ENCODE measurements at regions not wholly inside any gene's neighbourhood (a gene's known extent, or its start where the extent isn't known, plus 50 kb on each side); places are given as distances from the start of the nearest gene placed in this dataset.

- DNase-seq (ENCODE audit: low read depth): no peak
- TF ChIP-seq CTCF (IDR thresholded peaks at IDR 0.05; ENCODE audit: control insufficient read depth, extremely low read depth, insufficient read depth): no peak
- no peak overlapping the region for H3K4me3 ChIP-seq (ENCODE audit: low read depth, low read length)
Measured at GRCh38 chr14:56975521-56975920, 165.2 kb upstream of the OTX2 start.

GRCh38 chr14:56972948-56973347, 162.7 kb upstream of the OTX2 start:
- TF ChIP-seq CTCF (IDR thresholded peaks at IDR 0.05; ENCODE audit: control insufficient read depth, extremely low read depth, insufficient read depth): no peak
- H3K4me3 ChIP-seq (ENCODE audit: low read depth, low read length): no peak overlapping the region
- DNase-seq (ENCODE audit: low read depth): no peak

- no peak overlapping the region for H3K4me3 ChIP-seq (ENCODE audit: low read depth, low read length)
- no peak for DNase-seq (ENCODE audit: low read depth)
- no peak for TF ChIP-seq CTCF (IDR thresholded peaks at IDR 0.05; ENCODE audit: control insufficient read depth, extremely low read depth, insufficient read depth)
Measured at GRCh38 chr14:56964895-56965294, 154.6 kb upstream of the OTX2 start.

GRCh38 chr14:56963381-56963780, 153.1 kb upstream of the OTX2 start:
- DNase-seq (ENCODE audit: low read depth): no peak
- no peak for TF ChIP-seq CTCF (IDR thresholded peaks at IDR 0.05; ENCODE audit: control insufficient read depth, extremely low read depth, insufficient read depth)

GRCh38 chr14:56962444-56963080, 152.3 kb upstream of the OTX2 start:
- TF ChIP-seq CTCF (IDR thresholded peaks at IDR 0.05; ENCODE audit: control insufficient read depth, extremely low read depth, insufficient read depth): no peak
- DNase-seq (ENCODE audit: low read depth): no peak
- no peak overlapping the region for H3K4me3 ChIP-seq (ENCODE audit: low read depth, low read length)

More at GRCh38 chr14:56963381-56963780, 153.1 kb upstream of the OTX2 start:
- no peak overlapping the region for H3K4me3 ChIP-seq (ENCODE audit: low read depth, low read length)

- no peak for DNase-seq (ENCODE audit: low read depth)
- no peak for TF ChIP-seq CTCF (IDR thresholded peaks at IDR 0.05; ENCODE audit: control insufficient read depth, extremely low read depth, insufficient read depth)
- no peak overlapping the region for H3K4me3 ChIP-seq (ENCODE audit: low read depth, low read length)
Measured at GRCh38 chr14:56959869-56960268, 149.6 kb upstream of the OTX2 start.

- TF ChIP-seq CTCF (IDR thresholded peaks at IDR 0.05; ENCODE audit: control insufficient read depth, extremely low read depth, insufficient read depth): no peak
Measured at GRCh38 chr14:56959121-56959520, 148.8 kb upstream of the OTX2 start.

More at GRCh38 chr14:56959121-56959520, 148.8 kb upstream of the OTX2 start:
- no peak overlapping the region for H3K4me3 ChIP-seq (ENCODE audit: low read depth, low read length)
- DNase-seq (ENCODE audit: low read depth): no peak

All from LNCaP clone FGC (cell line).